Spleen (tissue), 7 donors: ENCODE measurements at regions not wholly inside any gene's neighbourhood (a gene's known extent, or its start where the extent isn't known, plus 50 kb on each side); places are given as distances from the start of the nearest gene placed in this dataset.

ENCODE experiments used
- POLR2AphosphoS5 ChIP-seq, 3 donors: sonication (generic); formaldehyde crosslinking; IDR thresholded peaks; one replicate each; pipeline ENCODE4 v1.5.1; 2017; ENCODE audit warnings: antibody characterized with exemption in 3 of 3
- TF ChIP-seq, protein P1 (sequence below), 11 experiments: fragments of 200-600 bp in 7 of 11; fragments of 450-650 bp in 4 of 11; sonication (generic) in 4 of 11; IDR thresholded peaks in 8 of 11; conservative IDR thresholded peaks in 3 of 11; 1 replicate in 7 of 11; 2 replicates in 4 of 11; pipeline versions ENCODE4 v1.4.0 to v1.8.0; 2016 to 2021; ENCODE audit warnings: antibody characterized with exemption in 11 of 11, inconsistent platforms in 4 of 11, mild to moderate bottlenecking in 1 of 11
- donor health status: DM: no; HTN: no; CAD: no; lungs with moderate emphysema.
- donor health status: DM: no; HTN: no; CAD: no.
- donor health status: DM: no; HTN: no; CAD: no.

DNA sequence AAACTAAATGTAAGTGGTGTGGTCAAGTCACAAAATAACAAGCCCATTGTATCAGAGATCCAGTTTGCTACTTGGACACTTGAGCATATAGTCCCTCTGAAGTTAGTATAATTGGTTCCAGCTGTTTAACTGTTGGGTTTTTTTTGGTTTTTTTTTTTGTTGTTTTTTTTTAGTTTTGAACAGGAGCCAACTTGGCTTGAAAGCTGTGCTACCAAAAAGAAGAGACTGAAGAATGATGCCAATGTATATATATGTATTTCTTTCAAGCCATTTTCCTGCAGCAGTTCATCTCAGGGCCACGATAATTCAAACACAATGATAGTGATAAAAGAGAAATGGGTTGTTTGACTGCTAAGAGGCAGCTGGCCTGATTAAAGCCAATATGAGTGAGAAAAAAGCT lies 138.3 kb downstream of the PCDH18 start:
- no peak for TF ChIP-seq POLR2AphosphoS5 (IDR thresholded peaks at IDR 0.05)
- TF ChIP-seq, protein P1, sequence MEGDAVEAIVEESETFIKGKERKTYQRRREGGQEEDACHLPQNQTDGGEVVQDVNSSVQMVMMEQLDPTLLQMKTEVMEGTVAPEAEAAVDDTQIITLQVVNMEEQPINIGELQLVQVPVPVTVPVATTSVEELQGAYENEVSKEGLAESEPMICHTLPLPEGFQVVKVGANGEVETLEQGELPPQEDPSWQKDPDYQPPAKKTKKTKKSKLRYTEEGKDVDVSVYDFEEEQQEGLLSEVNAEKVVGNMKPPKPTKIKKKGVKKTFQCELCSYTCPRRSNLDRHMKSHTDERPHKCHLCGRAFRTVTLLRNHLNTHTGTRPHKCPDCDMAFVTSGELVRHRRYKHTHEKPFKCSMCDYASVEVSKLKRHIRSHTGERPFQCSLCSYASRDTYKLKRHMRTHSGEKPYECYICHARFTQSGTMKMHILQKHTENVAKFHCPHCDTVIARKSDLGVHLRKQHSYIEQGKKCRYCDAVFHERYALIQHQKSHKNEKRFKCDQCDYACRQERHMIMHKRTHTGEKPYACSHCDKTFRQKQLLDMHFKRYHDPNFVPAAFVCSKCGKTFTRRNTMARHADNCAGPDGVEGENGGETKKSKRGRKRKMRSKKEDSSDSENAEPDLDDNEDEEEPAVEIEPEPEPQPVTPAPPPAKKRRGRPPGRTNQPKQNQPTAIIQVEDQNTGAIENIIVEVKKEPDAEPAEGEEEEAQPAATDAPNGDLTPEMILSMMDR (IDR thresholded peaks at IDR 0.05 in 8 of 11, conservative IDR thresholded peaks at IDR 0.05 in 3 of 11), result no peak
